H1 (cell line): ENCODE measurements at regions not wholly inside any gene's neighbourhood (a gene's known extent, or its start where the extent isn't known, plus 50 kb on each side); places are given as distances from the start of the nearest gene placed in this dataset.

Experiments
- EZH2 ChIP-seq: fragments of 200-600 bp; sonication (generic); IDR thresholded peaks from 2 replicates; pipeline ENCODE4 v1.7.1; 2012; ENCODE audit warnings: low read depth, mild to moderate bottlenecking, moderate library complexity, low read length, inconsistent platforms; ENCODE audit not compliant: severe bottlenecking

GRCh38 chr3:86416334-86416733 is 574.6 kb downstream of the VGLL3 start (continued):
- TF ChIP-seq EZH2 = no peak
